Heart left ventricle (tissue), 13 donors: ENCODE measurements at regions not wholly inside any gene's neighbourhood (a gene's known extent, or its start where the extent isn't known, plus 50 kb on each side); places are given as distances from the start of the nearest gene placed in this dataset.

Source experiments
- POLR2A ChIP-seq, 2 donors: fragments of 450-650 bp; IDR thresholded peaks; one replicate each; pipeline ENCODE4 v1.6.1; 2017; ENCODE audit warnings: antibody characterized with exemption in 2 of 2, mild to moderate bottlenecking in 2 of 2, moderate library complexity in 2 of 2
- TF ChIP-seq, protein P1 (sequence below), 12 donors: fragments of 200-600 bp; sonication (generic) in 4 of 12; IDR thresholded peaks; one replicate each; pipeline versions ENCODE4 v1.5.0 to v1.8.0; 2018 to 2022; ENCODE audit warnings: antibody characterized with exemption in 12 of 12, mild to moderate bottlenecking in 5 of 12
- donor health status: ischemic (EF 13 %, LVEDD 7.1; RV severe dilation, severe dysfunction).
- donor health status: DM: no; HTN: yes; CAD: no.
- donor health status: DM: no; HTN: no; CAD: no.
- donor health status: ischemic (EF 25% LVEDD 6.9; RV normal size, moderate dysfunction).
- donor health status: ischemic (EF 25% LVEDD 5.7; RV mildly dilated, moderate dysfunction).
- donor health status: ischemic (EF 35%, LVEDD 5.7; RV mildly dilated, moderate dysfunction).
- donor health status: nonischemic (EF 11% LVEDD 7.7; RV severe dilation, severe dysfunction).
- donor health status: DM: yes; HTN: yes; CAD: no.
- donor health status: PGD.
- donor health status: ischemic (EF 29% LVEDD 5.4; RV normal size, mild dysfunction).
- donor health status: nonischemic (EF 23%, LVEDD 6.1; RV moderate dilation, normal function).

- TF ChIP-seq, protein P1, sequence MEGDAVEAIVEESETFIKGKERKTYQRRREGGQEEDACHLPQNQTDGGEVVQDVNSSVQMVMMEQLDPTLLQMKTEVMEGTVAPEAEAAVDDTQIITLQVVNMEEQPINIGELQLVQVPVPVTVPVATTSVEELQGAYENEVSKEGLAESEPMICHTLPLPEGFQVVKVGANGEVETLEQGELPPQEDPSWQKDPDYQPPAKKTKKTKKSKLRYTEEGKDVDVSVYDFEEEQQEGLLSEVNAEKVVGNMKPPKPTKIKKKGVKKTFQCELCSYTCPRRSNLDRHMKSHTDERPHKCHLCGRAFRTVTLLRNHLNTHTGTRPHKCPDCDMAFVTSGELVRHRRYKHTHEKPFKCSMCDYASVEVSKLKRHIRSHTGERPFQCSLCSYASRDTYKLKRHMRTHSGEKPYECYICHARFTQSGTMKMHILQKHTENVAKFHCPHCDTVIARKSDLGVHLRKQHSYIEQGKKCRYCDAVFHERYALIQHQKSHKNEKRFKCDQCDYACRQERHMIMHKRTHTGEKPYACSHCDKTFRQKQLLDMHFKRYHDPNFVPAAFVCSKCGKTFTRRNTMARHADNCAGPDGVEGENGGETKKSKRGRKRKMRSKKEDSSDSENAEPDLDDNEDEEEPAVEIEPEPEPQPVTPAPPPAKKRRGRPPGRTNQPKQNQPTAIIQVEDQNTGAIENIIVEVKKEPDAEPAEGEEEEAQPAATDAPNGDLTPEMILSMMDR (IDR thresholded peaks at IDR 0.05) = no peak
- TF ChIP-seq POLR2A (IDR thresholded peaks at IDR 0.05) = no peak
Measured at GRCh38 chr3:25212736-25213135, 215.3 kb upstream of the RARB start.
